ENCODE measurements at regions not wholly inside any gene's neighbourhood (a gene's known extent, or its start where the extent isn't known, plus 50 kb on each side); places are given as distances from the start of the nearest gene placed in this dataset.

DNA sequence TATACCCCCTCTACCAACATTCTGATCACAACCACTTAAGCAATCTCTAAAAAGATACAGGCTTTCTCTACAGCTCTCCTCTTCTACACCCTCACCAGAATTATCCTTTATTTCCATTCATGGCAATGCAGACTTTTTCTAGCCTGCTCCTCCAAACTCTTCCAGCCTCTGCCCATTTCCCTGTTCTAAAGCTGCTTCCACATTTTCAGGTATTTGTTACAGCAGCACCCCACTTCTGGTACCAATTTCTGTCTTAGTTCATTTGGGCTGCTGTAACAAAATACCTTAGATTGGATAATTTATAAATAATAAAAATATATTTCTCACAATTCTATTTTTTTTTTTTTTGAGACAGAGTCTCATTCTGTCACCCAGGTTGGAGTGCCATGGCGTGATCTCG lies 53.0 kb upstream of the DNAH5 start:
- TF ChIP-seq, protein P1, sequence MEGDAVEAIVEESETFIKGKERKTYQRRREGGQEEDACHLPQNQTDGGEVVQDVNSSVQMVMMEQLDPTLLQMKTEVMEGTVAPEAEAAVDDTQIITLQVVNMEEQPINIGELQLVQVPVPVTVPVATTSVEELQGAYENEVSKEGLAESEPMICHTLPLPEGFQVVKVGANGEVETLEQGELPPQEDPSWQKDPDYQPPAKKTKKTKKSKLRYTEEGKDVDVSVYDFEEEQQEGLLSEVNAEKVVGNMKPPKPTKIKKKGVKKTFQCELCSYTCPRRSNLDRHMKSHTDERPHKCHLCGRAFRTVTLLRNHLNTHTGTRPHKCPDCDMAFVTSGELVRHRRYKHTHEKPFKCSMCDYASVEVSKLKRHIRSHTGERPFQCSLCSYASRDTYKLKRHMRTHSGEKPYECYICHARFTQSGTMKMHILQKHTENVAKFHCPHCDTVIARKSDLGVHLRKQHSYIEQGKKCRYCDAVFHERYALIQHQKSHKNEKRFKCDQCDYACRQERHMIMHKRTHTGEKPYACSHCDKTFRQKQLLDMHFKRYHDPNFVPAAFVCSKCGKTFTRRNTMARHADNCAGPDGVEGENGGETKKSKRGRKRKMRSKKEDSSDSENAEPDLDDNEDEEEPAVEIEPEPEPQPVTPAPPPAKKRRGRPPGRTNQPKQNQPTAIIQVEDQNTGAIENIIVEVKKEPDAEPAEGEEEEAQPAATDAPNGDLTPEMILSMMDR (conservative IDR thresholded peaks at IDR 0.05; ENCODE audit: low read depth in 2 of 2), result no peak
- TF ChIP-seq REST (IDR thresholded peaks at IDR 0.05; ENCODE audit: unreplicated experiment) (no peak), POLR2AphosphoS5 (IDR thresholded peaks at IDR 0.05; ENCODE audit: low read depth) (no peak), EZH2 (IDR thresholded peaks at IDR 0.05; ENCODE audit: low read depth, unreplicated experiment) (no peak), STAT1 (IDR thresholded peaks at IDR 0.05; ENCODE audit: unreplicated experiment) (no peak), CREB1 (CRISPR knock-in tag; IDR thresholded peaks at IDR 0.05; ENCODE audit: low read depth) (no peak), EZH2phosphoT487 (IDR thresholded peaks at IDR 0.05; ENCODE audit: unreplicated experiment) (no peak), NANOG (IDR thresholded peaks at IDR 0.05; ENCODE audit: borderline replicate concordance) (no peak), ZNF331 (CRISPR knock-in tag; IDR thresholded peaks at IDR 0.05; ENCODE audit: low read depth) (no peak), JUNB (IDR thresholded peaks at IDR 0.05; ENCODE audit: unreplicated experiment) (no peak)
- TF ChIP-seq, protein P2, sequence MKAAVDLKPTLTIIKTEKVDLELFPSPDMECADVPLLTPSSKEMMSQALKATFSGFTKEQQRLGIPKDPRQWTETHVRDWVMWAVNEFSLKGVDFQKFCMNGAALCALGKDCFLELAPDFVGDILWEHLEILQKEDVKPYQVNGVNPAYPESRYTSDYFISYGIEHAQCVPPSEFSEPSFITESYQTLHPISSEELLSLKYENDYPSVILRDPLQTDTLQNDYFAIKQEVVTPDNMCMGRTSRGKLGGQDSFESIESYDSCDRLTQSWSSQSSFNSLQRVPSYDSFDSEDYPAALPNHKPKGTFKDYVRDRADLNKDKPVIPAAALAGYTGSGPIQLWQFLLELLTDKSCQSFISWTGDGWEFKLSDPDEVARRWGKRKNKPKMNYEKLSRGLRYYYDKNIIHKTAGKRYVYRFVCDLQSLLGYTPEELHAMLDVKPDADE (IDR thresholded peaks at IDR 0.05), result no peak
